SIG-M5 treated with dmso at 0.1 percent for 504 hours (cell line): ENCODE measurements at regions not wholly inside any gene's neighbourhood (a gene's known extent, or its start where the extent isn't known, plus 50 kb on each side); places are given as distances from the start of the nearest gene placed in this dataset.

Source experiments
- DNase-seq: peaks from one replicate; lab custom pipeline; 2025; ENCODE audit not compliant: unreplicated experiment; lab: John Stamatoyannopoulos, UW

GRCh38 chr6:128676456-128676855 is 156.1 kb upstream of the PTPRK start:
- no peak for DNase-seq

GRCh38 chr6:128672023-128672422 is 151.6 kb upstream of the PTPRK start:
- no peak for DNase-seq

GRCh38 chr6:128667339-128667858 is 147.0 kb upstream of the PTPRK start:
- no peak for DNase-seq

GRCh38 chr6:128666405-128666804 is 146.0 kb upstream of the PTPRK start:
- DNase-seq: no peak

DNA sequence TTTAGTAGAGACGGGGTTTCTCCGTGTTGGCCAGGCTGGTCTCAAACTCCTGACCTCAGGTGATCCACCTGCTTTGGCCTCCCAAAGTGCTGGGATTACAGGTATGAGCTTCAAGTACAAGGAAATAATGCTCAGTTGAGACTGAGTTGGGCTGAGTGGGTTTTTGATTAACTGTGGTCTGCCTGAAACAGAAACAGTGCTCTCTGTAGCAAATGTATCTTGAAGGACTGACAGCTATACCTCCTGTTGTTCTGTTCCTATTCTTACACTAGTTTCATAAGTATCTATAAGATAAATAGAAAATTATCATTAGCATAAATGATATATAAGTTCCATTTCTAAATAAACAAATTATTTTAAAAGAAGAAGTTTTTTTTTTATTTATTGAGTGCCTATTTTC is 142.8 kb upstream of the PTPRK start:
- DNase-seq: no peak

DNA sequence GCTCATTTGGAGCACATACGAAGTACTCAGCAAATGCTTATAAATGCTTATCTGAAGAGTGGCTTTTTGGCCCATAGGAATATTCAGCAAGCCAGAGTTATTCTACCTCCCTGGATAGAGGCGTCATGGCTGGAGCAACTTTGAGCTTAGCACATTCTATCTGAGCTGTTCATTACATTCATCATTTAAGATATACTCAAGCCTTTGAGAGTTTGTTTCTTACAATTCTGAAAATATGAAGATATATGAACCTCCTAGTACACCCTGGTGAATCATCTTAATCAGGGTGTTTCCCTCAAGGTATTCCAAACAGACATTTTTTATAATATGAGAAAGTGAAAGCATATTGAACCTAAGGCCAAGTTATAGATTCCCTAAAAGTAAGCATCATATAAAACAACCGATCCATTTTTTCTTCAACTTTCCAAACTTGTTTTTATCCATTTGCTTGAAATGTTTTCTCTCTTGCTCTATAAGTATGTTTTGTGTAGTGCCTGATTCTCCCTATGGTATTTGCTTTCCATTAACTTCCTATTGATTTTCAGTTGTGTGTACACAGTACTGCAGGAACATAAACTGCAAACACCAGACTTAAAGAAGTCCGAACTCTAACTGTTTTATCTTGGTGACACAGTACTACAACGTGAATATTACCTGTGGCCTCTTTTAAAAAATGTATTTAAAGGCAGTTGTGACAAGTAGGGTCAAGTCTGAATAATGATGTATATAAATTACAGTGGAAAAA is 139.7 kb upstream of the PTPRK start:
- no peak for DNase-seq

GRCh38 chr6:128659276-128659675 is 138.9 kb upstream of the PTPRK start:
- DNase-seq: no peak

DNA sequence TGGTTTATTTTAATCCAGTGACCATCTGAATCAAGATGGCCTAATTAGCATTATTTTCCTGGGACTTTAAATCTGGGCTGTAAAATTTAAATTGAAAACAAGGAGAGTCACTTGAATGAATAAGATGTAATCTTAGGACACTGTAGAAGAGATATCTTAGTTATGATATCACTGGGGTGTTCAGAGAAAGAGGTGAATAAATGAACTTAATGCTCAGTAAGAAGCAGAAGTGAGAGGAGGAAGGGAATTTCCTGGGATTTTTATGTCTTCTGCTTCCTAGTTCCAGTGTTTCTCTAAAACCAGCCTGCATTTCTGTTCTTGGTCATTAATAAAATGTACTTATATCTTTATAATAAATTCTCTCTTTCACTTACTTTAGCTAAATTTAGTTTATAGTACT is 136.8 kb upstream of the PTPRK start:
- no peak for DNase-seq

DNA sequence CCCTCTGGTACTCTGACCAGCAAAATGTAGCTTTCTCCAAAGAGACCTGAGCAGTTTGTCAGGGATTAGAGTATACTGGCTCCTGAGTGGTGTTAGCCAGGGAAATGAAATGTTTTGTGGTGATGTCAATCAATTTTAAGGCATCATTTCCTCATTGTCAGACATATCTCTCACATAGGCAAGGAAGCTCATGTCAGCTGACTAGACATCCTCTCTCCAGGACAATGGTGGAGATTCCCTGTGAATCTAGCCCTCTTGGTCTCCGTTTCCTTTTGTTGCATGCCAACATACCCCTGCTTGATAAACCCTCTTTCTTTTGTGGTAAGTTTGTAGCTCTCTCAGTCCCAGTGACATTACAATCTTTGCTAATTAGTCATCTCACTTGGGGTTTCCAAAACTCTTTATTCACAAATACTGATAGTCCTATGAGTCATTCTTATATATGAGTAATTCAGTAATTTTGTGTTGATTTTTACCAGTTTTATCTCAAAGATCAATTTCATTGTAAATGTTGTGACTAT is 135.6 kb upstream of the PTPRK start:
- DNase-seq: no peak

- DNase-seq: no peak
Measured at GRCh38 chr6:128648022-128648598, 127.7 kb upstream of the PTPRK start.

DNA sequence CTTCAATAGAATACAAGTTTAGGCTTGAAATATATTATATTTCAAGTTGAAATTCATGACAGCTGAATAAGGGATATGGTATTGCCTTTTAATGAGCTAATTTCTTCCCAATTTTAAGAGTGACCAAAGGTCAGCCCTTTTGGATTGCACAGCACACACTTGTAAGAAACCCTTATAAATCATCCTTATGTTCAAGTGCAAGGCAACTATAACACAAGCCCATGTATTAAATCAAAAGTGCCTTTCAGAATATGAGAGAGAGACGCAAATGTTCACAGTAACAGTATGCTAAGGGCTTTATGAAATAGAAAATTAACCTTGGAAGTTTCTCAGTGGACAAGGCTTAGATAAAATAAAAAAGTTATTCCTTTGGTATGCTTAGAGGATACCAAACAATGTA is 121.7 kb upstream of the PTPRK start:
- DNase-seq: no peak

GRCh38 chr6:128641703-128642102 is 121.3 kb upstream of the PTPRK start:
- DNase-seq: no peak

GRCh38 chr6:128638817-128639216 is 118.4 kb upstream of the PTPRK start:
- no peak for DNase-seq

GRCh38 chr6:128635219-128635618 is 114.8 kb upstream of the PTPRK start:
- DNase-seq: no peak

DNA sequence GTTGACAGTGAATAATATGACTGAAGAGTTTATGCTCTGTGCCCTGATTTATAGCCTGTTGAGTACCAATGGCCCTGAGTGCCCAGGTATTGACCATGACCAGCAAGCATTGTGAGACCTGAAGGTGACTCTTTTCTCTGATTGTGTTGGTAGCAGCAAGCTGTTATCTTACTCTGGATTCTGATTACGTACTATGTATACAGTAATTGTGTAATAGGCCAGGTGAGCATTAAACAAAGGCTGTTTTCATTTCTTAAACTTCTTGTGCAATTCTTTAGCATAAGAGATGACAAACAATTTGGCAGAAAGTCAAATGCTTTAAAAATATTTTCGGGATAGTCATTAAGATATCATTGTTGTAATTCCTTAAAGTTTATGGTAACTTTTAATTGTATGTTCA is 111.7 kb upstream of the PTPRK start:
- no peak for DNase-seq

DNA sequence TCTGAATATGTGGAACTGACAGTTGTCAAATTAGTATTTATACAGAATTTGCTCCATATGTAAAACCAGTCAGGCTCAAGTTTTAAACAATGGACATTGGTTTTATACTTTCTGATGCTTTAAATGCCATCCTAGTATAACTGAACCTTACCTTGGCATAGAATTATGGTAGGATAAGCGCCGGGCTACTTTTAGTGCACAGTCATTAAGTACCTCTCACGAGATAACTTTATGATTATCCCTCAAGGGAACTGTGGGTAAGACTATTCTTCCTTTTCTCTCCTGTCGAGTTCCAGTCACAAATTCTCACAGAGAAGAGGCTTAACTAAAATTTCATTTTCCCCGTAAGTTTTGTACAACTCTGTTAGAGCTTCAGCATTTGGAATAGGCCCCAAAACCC is 110.6 kb upstream of the PTPRK start:
- no peak for DNase-seq

DNA sequence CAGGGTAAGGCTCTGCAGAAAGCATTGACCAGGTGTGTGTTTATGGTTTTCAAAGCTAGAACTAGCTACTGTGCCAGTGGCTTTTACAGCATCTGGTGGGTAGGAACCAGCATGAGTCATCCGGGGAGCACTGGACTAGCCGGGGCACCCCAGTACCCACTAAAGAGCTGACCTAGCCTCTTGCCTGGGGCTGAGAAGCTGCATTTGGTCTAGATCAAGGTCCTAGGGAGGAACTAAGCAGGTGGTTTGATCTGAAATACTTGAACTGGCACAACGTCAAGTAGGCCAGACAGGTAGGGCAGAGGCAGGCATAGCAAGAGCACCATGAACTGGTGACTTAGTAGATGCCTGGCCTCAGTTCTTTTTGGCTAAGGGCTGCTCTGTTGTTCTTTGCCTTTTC is 109.8 kb upstream of the PTPRK start:
- DNase-seq: no peak

- no peak for DNase-seq
Measured at GRCh38 chr6:128617285-128617684, 96.9 kb upstream of the PTPRK start.

GRCh38 chr6:128616342-128616741 is 95.9 kb upstream of the PTPRK start:
- DNase-seq: no peak

DNA sequence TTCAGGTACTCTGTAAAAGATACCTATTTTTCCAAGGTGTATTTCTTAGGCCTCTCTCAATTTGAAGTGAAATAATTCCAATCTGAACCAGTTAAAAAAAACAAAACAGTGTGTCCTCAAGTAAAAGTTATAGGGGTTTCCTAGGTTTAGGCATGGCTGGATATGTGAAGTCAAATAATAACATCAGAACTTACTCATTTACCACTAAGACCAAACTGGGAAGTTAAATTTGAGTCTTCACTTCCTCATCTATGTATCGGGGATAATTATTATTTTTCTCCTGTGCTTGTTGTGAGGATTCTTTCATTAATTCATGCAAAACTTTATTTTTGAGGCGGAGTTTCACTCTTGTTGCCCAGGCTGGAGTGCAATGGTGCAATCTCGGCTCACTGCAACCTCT is 86.2 kb upstream of the PTPRK start:
- no peak for DNase-seq

DNA sequence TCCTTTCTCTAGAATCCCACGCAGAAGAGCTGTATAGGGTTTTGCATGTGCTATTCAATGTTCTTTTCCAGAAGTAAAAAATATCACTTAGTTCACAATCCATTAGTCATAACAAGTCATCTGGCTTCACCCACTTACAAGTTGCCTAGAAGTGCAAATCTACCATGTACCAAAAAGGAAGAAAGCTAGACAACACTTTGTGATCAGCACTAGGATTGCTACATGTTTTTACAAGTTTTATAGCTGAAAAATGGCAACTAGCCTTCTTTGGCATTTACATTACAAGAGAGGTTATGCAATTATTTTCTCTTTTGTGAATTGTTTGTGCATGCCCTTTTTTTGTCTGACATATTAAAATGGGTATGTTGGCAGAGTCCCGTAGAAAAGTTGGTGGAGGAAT is 85.6 kb upstream of the PTPRK start:
- DNase-seq: no peak

DNA sequence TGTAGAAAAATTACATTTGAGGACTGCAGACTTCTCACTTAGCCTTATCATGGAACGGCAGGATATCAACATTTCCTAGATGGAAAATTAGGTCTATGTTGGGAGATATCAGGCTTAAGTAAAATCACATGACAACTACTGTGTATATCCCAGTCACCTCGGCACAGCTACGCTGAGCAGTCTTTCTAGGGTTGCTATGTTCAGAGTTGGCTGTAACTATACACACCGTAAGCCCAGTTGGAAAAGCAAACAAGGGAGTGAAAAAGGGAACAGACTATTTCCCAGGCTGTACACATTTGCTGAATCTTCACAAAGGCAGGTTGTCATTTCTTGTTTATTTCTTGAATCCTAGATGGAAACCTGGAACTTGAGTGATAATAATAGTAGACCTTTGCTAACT is 80.7 kb upstream of the PTPRK start:
- no peak for DNase-seq
